Esophagus squamous epithelium (tissue), 5 donors: ENCODE measurements at regions not wholly inside any gene's neighbourhood (a gene's known extent, or its start where the extent isn't known, plus 50 kb on each side); places are given as distances from the start of the nearest gene placed in this dataset.

Experiments used
- DNase-seq: peaks from one replicate; lab custom pipeline; 2025; lab: John Stamatoyannopoulos, UW
- H3K27ac ChIP-seq, 4 donors: fragments of 200-600 bp; sonication (generic); one replicate each; pipeline ENCODE4 v1.5.1; 2016 to 2019; ENCODE audit warnings: mild to moderate bottlenecking in 1 of 4
- H3K27me3 ChIP-seq, 4 donors: fragments of 200-600 bp; sonication (generic); 1 replicate in 3 of 4; 2 replicates in 1 of 4; pipeline versions ENCODE4 v1.5.1 to v1.6.0; 2017 to 2021; ENCODE audit warnings: antibody characterized with exemption in 1 of 4
- H3K36me3 ChIP-seq, 3 donors: fragments of 200-600 bp; sonication (generic); one replicate each; pipeline ENCODE4 v1.5.1; 2016 to 2019
- H3K4me1 ChIP-seq, 3 donors: fragments of 200-600 bp; sonication (generic); one replicate each; pipeline ENCODE4 v1.5.1; 2017 to 2019
- H3K4me3 ChIP-seq, 4 donors: fragments of 200-600 bp; sonication (generic); 1 replicate in 3 of 4; 2 replicates in 1 of 4; pipeline ENCODE4 v1.5.1; 2016 to 2019; ENCODE audit warnings: mild to moderate bottlenecking in 2 of 4, moderate library complexity in 1 of 4
- H3K9me3 ChIP-seq, 3 donors: fragments of 200-600 bp; sonication (generic); one replicate each; pipeline ENCODE4 v1.5.1; 2016 to 2019
- CTCF ChIP-seq, 6 experiments: fragments of 450-650 bp in 4 of 6; fragments of 200-600 bp in 2 of 6; sonication (generic) in 2 of 6; IDR thresholded peaks; one replicate each; pipeline ENCODE4 v1.5.1; 2016 to 2019; ENCODE audit warnings: antibody characterized with exemption in 6 of 6, mild to moderate bottlenecking in 4 of 6, moderate library complexity in 4 of 6
- POLR2A ChIP-seq, 4 donors: fragments of 450-650 bp; IDR thresholded peaks; one replicate each; pipeline ENCODE4 v1.6.1; 2017; ENCODE audit warnings: antibody characterized with exemption in 4 of 4, mild to moderate bottlenecking in 4 of 4, moderate library complexity in 3 of 4
- WGBS, 2 donors: methylation state at CpG; one replicate each; pipeline ENCODE4 v1.1.5; 2018; 5-methylcytosine and 5-hydroxymethylcytosine counted together
- intact Hi-C: fragments of 100-400 bp; cut with DNase I; formaldehyde crosslinking; loops from one replicate; pipeline ENCODE4 v1.15.0; 2022
- donor health status: DM: yes; HTN: yes; CAD: no.

DNA sequence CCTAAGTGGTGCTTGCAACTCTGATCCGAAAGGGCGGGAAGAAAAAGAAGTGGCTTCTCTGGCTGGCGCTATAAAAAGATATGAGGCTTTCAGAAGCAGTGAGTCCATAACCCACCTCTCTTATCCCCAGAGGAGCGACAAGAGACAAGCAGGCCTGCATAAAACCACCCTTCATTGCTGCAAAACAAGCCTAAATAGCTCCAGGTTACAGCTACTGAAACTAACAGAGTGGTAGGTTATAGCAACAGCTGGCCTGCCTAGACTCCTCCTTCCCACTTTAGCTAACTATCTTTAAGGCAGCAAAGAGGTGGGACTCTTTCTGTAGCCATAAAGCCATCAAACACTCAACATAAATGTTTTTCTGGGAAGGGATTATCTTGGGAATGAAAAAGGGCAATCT is 245.0 kb upstream of the GPR101 start:
- intact Hi-C loops, result no loop called here
- no peaks in the 10 kb centered on the region for H3K9me3 ChIP-seq
- no peaks in the 10 kb centered on the region for H3K4me1 ChIP-seq
- no peak for DNase-seq
- H3K4me3 ChIP-seq, result no peak overlapping the region
- no peak for TF ChIP-seq POLR2A (IDR thresholded peaks at IDR 0.05)
- TF ChIP-seq CTCF (IDR thresholded peaks at IDR 0.05), result no peak
- H3K27me3 ChIP-seq, result no peaks in the 10 kb centered on the region
- 81 to 95% methylated on average over 3 to 4 of the region's 4 CpGs for WGBS, 2 donors
- no peak overlapping the region for H3K27ac ChIP-seq
- no peaks in the 10 kb centered on the region for H3K36me3 ChIP-seq

- TF ChIP-seq POLR2A (IDR thresholded peaks at IDR 0.05) (no peak), CTCF (IDR thresholded peaks at IDR 0.05) (no peak)
- WGBS, 2 donors, result 53 to 64% methylated on average over 3 of the region's 3 CpGs
- H3K36me3 ChIP-seq, result no peaks in the 10 kb centered on the region
- no peaks in the 10 kb centered on the region for H3K9me3 ChIP-seq
- no peaks in the 10 kb centered on the region for H3K27me3 ChIP-seq
- no peak overlapping the region for H3K4me3 ChIP-seq
- no peak overlapping the region for H3K27ac ChIP-seq
- H3K4me1 ChIP-seq, result no peaks in the 10 kb centered on the region
- DNase-seq, result no peak
- intact Hi-C loops, result no loop called here
Observed at GRCh38 chrX:137263374-137263773, 229.6 kb upstream of the GPR101 start.

DNA sequence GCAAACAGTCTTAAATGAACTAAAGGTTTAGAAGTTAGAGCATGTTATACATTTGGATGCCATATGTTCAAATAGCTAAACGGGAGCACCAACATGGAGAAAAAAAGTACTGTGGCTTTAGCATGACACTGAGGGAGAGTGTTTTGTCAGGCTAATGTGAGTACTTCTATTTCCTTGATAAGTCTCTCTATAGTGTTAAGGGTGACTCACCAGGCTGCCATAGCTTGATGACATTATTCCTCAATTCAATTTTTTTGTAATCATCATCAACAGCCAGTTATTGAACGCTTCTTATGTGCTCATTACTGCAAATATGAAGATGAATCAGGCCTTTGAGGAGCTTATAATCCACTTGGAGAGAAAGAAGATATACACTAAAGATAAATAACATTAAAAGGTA is 211.4 kb upstream of the GPR101 start:
- no peaks in the 10 kb centered on the region for H3K9me3 ChIP-seq
- no peak overlapping the region for H3K27ac ChIP-seq
- no peaks in the 10 kb centered on the region for H3K36me3 ChIP-seq
- H3K4me3 ChIP-seq, result no peak overlapping the region
- H3K27me3 ChIP-seq, result peaks cover 0 to 3% (median 0%) of the 10 kb centered on the region in 4 donors
- TF ChIP-seq CTCF (IDR thresholded peaks at IDR 0.05) (no peak), POLR2A (IDR thresholded peaks at IDR 0.05) (no peak)
- intact Hi-C loops, result no loop called here
- DNase-seq, result no peak
- WGBS, 2 donors, result 63 to 66% methylated on average over 2 of the region's 2 CpGs
- no peaks in the 10 kb centered on the region for H3K4me1 ChIP-seq

- TF ChIP-seq CTCF (IDR thresholded peaks at IDR 0.05) (no peak), POLR2A (IDR thresholded peaks at IDR 0.05) (no peak)
- H3K27ac ChIP-seq, result no peak overlapping the region
- H3K27me3 ChIP-seq, result peaks cover 0 to 3% (median 0%) of the 10 kb centered on the region in 4 donors
- no peak for DNase-seq
- H3K36me3 ChIP-seq, result no peaks in the 10 kb centered on the region
- H3K4me3 ChIP-seq, result no peak overlapping the region
- no peaks in the 10 kb centered on the region for H3K4me1 ChIP-seq
- H3K9me3 ChIP-seq, result no peaks in the 10 kb centered on the region
- WGBS, 2 donors, result 85 to 100% methylated on average over 2 to 4 of the region's 4 CpGs
- intact Hi-C loops, result no loop called here
Observed at GRCh38 chrX:137236837-137237236, 203.0 kb upstream of the GPR101 start.

DNA sequence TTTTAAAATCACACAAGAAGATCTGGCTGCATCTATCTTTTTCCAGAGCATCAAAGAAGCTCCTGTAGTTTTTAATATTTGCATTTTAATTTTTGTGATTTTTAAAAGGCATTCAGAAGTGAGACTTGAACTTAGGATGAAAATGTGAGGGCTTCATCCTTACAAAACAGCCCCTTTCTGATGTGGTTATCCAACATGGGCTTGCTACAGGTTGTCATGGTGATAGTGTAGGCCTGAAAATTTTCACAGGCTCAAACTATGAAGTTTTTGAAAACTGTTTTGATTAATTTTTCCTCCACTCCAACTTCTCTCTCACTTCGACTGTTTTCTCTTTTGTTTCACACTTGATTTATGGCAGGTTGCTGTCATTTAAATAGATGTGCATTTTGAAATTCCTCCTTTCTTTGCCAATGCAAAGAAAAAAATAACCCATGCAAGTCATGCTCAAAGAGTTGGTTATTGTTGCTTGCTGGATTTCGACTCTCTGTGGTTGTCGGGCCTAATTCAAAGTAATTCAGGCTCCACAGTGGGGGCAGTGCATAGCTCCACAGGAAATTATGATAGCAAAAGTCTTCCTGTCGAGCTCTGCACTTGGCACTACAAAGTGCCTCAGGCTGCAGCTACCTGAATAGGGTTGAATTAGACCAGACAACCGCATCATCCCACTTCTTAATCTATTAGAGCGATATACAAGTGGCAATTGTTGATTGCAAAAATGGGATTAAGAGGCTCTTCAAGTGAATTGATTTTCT is 201.0 kb upstream of the GPR101 start:
- intact Hi-C loops, result no loop called here
- no peak overlapping the region for H3K27ac ChIP-seq
- 35 to 36% methylated on average over 4 to 6 of the region's 6 CpGs for WGBS, 2 donors
- no peak for DNase-seq
- H3K27me3 ChIP-seq, result no peaks in the 10 kb centered on the region
- no peaks in the 10 kb centered on the region for H3K4me1 ChIP-seq
- H3K36me3 ChIP-seq, result no peaks in the 10 kb centered on the region
- no peaks in the 10 kb centered on the region for H3K9me3 ChIP-seq
- H3K4me3 ChIP-seq, result no peak overlapping the region
- no peak for TF ChIP-seq CTCF (IDR thresholded peaks at IDR 0.05)
